ENCODE measurements at regions not wholly inside any gene's neighbourhood (a gene's known extent, or its start where the extent isn't known, plus 50 kb on each side); places are given as distances from the start of the nearest gene placed in this dataset.

DNA sequence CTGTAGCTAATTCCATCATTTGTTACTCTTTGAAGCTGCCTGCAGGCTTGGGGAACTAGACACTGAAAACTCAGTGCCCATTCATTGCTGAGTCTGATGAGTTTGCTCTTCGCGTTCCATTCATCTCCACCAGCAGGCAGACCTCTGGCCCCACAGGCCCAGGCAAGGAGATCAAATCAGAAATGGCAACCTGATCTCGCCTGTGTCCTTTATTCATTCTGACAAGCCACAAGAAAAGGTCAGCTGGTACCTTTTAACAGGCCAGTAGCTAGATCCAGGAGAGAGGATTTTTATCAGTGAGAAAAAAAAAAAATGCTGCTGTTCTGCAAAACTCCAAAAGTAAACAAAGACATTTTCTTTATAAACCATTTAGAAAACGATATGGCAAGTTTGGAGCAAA, 742.5 kb downstream of the ETS1 start:
- no peaks in the 10 kb centered on the region for H3K36me3 ChIP-seq (replicated peaks; ENCODE audit: low read depth, low read length)
- peaks cover 4% of the 10 kb centered on the region; the same call in 1 of the 2 replicates for H3K27me3 ChIP-seq (ENCODE audit: low read depth, low read length)
- TF ChIP-seq EZH2phosphoT487 (IDR thresholded peaks at IDR 0.05; ENCODE audit: low read depth) (no peak), CTCF (IDR thresholded peaks at IDR 0.05; ENCODE audit: low read depth, low read length) (no peak)
- H3K4me3 ChIP-seq (ENCODE audit: low read length): no peak overlapping the region
- H3K4me2 ChIP-seq (ENCODE audit: low read length): no peak overlapping the region
- H3K79me2 ChIP-seq (ENCODE audit: low read length): no peaks in the 10 kb centered on the region
- no peak overlapping the region for H3K27ac ChIP-seq (ENCODE audit: low read length)
- H3K9ac ChIP-seq (ENCODE audit: low read length): no peak overlapping the region
- H3K4me1 ChIP-seq (ENCODE audit: low read length): 0 out of 2 replicates have a peak, but pooled peaks cover 3% of the 10 kb centered on the region
- no peak overlapping the region for H2AFZ ChIP-seq (ENCODE audit: low read depth, low read length)
- H3K9me3 ChIP-seq (ENCODE audit: insufficient read depth, low read length): no peaks in the 10 kb centered on the region
- no peaks in the 10 kb centered on the region for H4K20me1 ChIP-seq (ENCODE audit: insufficient read depth, low read length)

DNA sequence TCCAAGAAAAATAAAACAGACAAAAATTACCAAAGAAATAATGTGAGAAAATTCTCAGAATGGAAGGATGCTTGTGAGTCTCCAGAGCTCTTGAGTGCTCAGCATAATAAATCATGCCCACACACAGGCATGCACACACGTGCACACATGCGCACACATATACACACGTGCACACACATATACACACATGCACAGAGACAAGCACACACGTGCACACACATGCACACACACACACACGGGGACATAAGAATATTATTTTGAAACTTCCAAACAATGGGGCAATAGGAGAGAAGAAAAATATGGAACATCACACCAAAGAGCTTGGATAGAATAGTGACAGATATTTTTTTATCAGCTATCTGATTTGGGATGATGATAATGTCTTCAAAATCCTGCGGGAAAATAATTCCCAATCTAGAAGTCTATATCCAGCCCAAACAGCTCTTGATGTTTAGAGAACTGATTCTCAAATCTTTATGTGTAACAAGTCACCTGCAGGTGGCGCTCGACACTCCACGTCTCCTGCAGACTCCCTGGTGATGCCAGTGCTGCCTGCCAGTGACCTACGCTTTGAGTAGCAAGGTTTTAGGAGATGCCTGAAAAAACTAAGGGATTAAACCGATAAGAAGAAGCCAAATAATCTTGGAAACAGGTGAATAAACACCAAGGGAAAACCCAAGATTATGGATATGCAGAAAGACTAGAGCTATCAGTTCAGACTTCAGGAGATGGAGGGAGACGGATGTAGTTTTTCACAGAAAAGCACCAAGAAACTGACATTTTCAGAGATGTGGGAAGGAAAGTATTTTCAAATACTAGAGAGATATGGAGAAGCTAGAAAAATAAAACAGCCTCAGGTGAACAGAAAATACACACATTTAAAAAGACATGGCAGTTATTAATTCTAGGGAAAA, 743.6 kb downstream of the ETS1 start:
- Histone ChIP-seq H3K4me3 (ENCODE audit: low read length) (no peak overlapping the region), H3K27ac (ENCODE audit: low read length) (no peak overlapping the region), H3K9ac (ENCODE audit: low read length) (no peak overlapping the region), H3K27me3 (ENCODE audit: low read depth, low read length) (peaks cover 4% of the 10 kb centered on the region; the same call in 1 of the 2 replicates), H3K79me2 (ENCODE audit: low read length) (no peaks in the 10 kb centered on the region), H4K20me1 (ENCODE audit: insufficient read depth, low read length) (no peaks in the 10 kb centered on the region), H3K4me2 (ENCODE audit: low read length) (no peak overlapping the region), H3K4me1 (ENCODE audit: low read length) (0 out of 2 replicates have a peak, but pooled peaks cover 3% of the 10 kb centered on the region), H3K9me3 (ENCODE audit: insufficient read depth, low read length) (no peaks in the 10 kb centered on the region), H2AFZ (ENCODE audit: low read depth, low read length) (no peak overlapping the region), H3K36me3 (replicated peaks; ENCODE audit: low read depth, low read length) (no peaks in the 10 kb centered on the region)
- peak; percentile 84 for TF ChIP-seq CTCF (IDR thresholded peaks at IDR 0.05; ENCODE audit: low read depth, low read length)
- no peak for TF ChIP-seq EZH2phosphoT487 (IDR thresholded peaks at IDR 0.05; ENCODE audit: low read depth)

- Histone ChIP-seq H3K9ac (ENCODE audit: low read length) (no peak overlapping the region), H3K4me1 (ENCODE audit: low read length) (no peaks in the 10 kb centered on the region), H3K27ac (ENCODE audit: low read length) (no peak overlapping the region), H3K4me2 (ENCODE audit: low read length) (no peak overlapping the region), H3K27me3 (ENCODE audit: low read depth, low read length) (no peaks in the 10 kb centered on the region), H3K36me3 (replicated peaks; ENCODE audit: low read depth, low read length) (no peaks in the 10 kb centered on the region), H3K4me3 (ENCODE audit: low read length) (no peak overlapping the region), H4K20me1 (ENCODE audit: insufficient read depth, low read length) (no peaks in the 10 kb centered on the region), H3K79me2 (ENCODE audit: low read length) (no peaks in the 10 kb centered on the region), H3K9me3 (ENCODE audit: insufficient read depth, low read length) (no peaks in the 10 kb centered on the region), H2AFZ (ENCODE audit: low read depth, low read length) (no peak overlapping the region)
- TF ChIP-seq EZH2phosphoT487 (IDR thresholded peaks at IDR 0.05; ENCODE audit: low read depth) (no peak), CTCF (IDR thresholded peaks at IDR 0.05; ENCODE audit: low read depth, low read length) (no peak)
Measured at GRCh38 chr11:127825183-127825582, 762.2 kb downstream of the ETS1 start.

- Histone ChIP-seq H4K20me1 (ENCODE audit: insufficient read depth, low read length) (no peaks in the 10 kb centered on the region), H3K9me3 (ENCODE audit: insufficient read depth, low read length) (no peaks in the 10 kb centered on the region), H3K27ac (ENCODE audit: low read length) (no peak overlapping the region), H3K36me3 (replicated peaks; ENCODE audit: low read depth, low read length) (no peaks in the 10 kb centered on the region), H3K27me3 (ENCODE audit: low read depth, low read length) (no peaks in the 10 kb centered on the region; the same call in 1 of the 2 replicates), H3K4me1 (ENCODE audit: low read length) (no peaks in the 10 kb centered on the region), H3K4me2 (ENCODE audit: low read length) (no peak overlapping the region), H3K4me3 (ENCODE audit: low read length) (no peak overlapping the region), H3K79me2 (ENCODE audit: low read length) (no peaks in the 10 kb centered on the region), H3K9ac (ENCODE audit: low read length) (no peak overlapping the region), H2AFZ (ENCODE audit: low read depth, low read length) (no peak overlapping the region)
- TF ChIP-seq EZH2phosphoT487 (IDR thresholded peaks at IDR 0.05; ENCODE audit: low read depth) (no peak), CTCF (IDR thresholded peaks at IDR 0.05; ENCODE audit: low read depth, low read length) (no peak)
Measured at GRCh38 chr11:127818625-127819024, 768.7 kb downstream of the ETS1 start.

All from OCI-LY3 (cell line).